ENCODE measurements at regions not wholly inside any gene's neighbourhood (a gene's known extent, or its start where the extent isn't known, plus 50 kb on each side); places are given as distances from the start of the nearest gene placed in this dataset.

- DNase-seq: no peak
Measured at GRCh38 chr6:94362061-94362864, 942.9 kb upstream of the EPHA7 start.

GRCh38 chr6:94361304-94362060, 942.1 kb upstream of the EPHA7 start:
- no peak for DNase-seq

GRCh38 chr6:94357381-94357980, 938.1 kb upstream of the EPHA7 start:
- DNase-seq: no peak

GRCh38 chr6:94350833-94351232, 931.5 kb upstream of the EPHA7 start:
- no peak for DNase-seq

- DNase-seq: no peak
Measured at GRCh38 chr6:94349227-94349626, 929.9 kb upstream of the EPHA7 start.

GRCh38 chr6:94344866-94345265, 925.5 kb upstream of the EPHA7 start:
- DNase-seq: no peak

GRCh38 chr6:94341173-94341572, 921.8 kb upstream of the EPHA7 start:
- DNase-seq: no peak

GRCh38 chr6:94323853-94324252, 904.5 kb upstream of the EPHA7 start:
- DNase-seq: no peak

- no peak for DNase-seq
Measured at GRCh38 chr6:94300424-94301144, 881.2 kb upstream of the EPHA7 start.

GRCh38 chr6:94289131-94289530, 869.8 kb upstream of the EPHA7 start:
- DNase-seq: no peak

GRCh38 chr6:94278146-94278545, 858.8 kb upstream of the EPHA7 start:
- no peak for DNase-seq

- DNase-seq: no peak
Measured at GRCh38 chr6:94272327-94272726, 853.0 kb upstream of the EPHA7 start.

GRCh38 chr6:94270091-94270948, 851.0 kb upstream of the EPHA7 start:
- DNase-seq: no peak

GRCh38 chr6:94269256-94269655, 849.9 kb upstream of the EPHA7 start:
- no peak for DNase-seq

- no peak for DNase-seq
Measured at GRCh38 chr6:94260765-94261164, 841.4 kb upstream of the EPHA7 start.

- no peak for DNase-seq
Measured at GRCh38 chr6:94254689-94255088, 835.3 kb upstream of the EPHA7 start.

GRCh38 chr6:94251878-94252277, 832.5 kb upstream of the EPHA7 start:
- no peak for DNase-seq

- no peak for DNase-seq
Measured at GRCh38 chr6:94245395-94245794, 826.0 kb upstream of the EPHA7 start.

GRCh38 chr6:94238868-94239267, 819.5 kb upstream of the EPHA7 start:
- DNase-seq: no peak

GRCh38 chr6:94227741-94228140, 808.4 kb upstream of the EPHA7 start:
- DNase-seq: no peak

- no peak for DNase-seq
Measured at GRCh38 chr6:94217836-94218235, 798.5 kb upstream of the EPHA7 start.

GRCh38 chr6:94215552-94215951, 796.2 kb upstream of the EPHA7 start:
- DNase-seq: no peak
